NCI-H446 treated with DMSO at 0.1 percent for 48 hours (cell line): ENCODE measurements at regions not wholly inside any gene's neighbourhood (a gene's known extent, or its start where the extent isn't known, plus 50 kb on each side); places are given as distances from the start of the nearest gene placed in this dataset.

ENCODE experiments used
- DNase-seq: peaks from one replicate; lab custom pipeline; 2025; lab: John Stamatoyannopoulos, UW

DNA sequence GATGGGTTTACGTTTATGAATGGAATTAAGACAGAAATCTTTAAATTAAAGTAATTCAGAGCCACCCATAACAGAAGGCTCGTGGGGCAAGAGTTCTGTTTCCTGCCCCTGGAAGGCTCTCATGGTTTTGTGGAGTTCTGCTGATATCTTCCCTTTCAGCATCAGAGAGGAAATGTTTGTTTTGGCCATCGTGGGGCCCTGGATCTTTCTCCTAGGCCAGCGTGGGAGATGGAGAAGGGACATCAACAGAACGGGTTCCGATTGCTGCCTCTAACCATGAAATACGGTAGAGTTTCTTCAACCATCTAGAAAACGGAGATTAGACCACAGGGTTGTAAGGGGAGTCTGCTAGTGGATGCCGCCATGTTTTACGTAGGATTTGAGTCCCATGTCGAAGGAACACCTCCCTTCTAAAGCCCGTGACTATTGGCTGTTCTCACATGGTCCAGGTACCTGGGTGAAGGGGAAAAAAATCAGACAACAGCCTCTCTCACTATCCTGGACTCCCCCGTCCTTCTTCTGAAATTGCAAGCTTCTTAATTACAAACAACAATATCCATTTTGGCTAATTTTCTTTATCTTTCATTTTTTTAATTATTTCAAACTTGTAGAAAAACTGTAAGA, 169.1 kb upstream of the CELF2 start:
- DNase-seq: no peak

GRCh38 chr10:10849306-10849705, 168.4 kb upstream of the CELF2 start:
- DNase-seq: no peak

- no peak for DNase-seq
Measured at GRCh38 chr10:10850214-10850613, 167.5 kb upstream of the CELF2 start.

- DNase-seq: no peak
Measured at GRCh38 chr10:10852464-10852863, 165.2 kb upstream of the CELF2 start.

DNA sequence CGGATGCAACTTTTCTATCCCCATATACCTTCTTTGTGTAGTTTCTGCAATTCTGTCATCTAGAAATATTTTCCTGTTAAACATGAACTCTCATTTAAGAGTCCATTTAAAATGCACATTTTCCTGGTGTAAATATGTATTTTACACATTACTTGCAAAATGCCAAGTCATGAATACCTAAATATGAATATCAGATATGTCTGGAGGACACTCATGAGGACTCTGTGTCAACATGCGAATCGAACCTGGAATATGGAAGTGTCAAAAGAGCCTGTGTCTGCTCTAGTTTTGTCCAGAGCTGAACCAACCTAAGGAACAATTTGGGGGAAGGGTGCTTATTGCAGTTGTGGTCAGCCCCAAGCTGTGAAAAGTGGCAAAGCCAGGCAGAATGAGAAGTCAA, 163.7 kb upstream of the CELF2 start:
- no peak for DNase-seq

DNA sequence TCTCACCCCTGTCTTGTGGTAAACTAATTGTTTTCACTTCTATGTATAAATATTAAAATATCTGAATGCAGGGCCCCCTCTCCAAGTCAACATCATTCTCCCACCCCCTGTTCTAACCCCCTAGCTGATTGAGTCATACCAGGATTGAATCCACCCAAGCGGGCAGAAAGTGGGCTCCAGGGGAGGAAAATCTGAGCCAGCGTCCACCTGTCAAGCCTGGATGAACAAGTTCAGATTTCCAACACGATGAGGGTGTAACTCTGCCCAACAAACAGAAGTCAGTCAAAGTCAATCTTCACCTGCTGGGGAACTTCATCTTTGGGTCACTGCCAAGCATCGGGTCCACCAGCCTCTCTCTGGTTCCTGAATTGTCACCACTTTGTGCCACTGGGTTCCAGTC, 162.9 kb upstream of the CELF2 start:
- DNase-seq: no peak

GRCh38 chr10:10855151-10855581, 162.5 kb upstream of the CELF2 start:
- no peak for DNase-seq

DNA sequence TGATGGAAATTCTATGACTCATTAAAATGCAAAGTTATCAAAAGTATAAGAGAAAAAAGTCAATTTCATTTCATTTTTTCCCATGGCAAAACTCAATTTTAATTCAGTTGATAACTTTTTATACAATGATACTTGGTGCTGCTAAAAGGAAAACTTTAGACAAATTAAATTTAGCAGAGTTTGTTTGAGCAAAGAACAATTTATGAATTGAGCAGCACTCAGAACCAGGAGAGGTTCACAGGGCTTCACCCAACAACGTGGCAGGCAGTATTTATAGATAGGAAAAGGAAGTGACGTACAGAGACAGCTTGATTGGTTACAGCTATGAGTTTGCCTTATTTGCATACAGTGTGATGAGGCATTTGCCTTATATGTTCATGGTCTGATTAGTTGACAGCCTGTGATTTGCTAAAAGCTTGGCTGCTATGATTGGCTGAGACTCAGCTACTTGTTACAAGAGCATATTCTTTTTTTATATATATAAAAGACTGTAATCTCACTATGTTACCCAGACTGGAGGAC, 157.2 kb upstream of the CELF2 start:
- no peak for DNase-seq

DNA sequence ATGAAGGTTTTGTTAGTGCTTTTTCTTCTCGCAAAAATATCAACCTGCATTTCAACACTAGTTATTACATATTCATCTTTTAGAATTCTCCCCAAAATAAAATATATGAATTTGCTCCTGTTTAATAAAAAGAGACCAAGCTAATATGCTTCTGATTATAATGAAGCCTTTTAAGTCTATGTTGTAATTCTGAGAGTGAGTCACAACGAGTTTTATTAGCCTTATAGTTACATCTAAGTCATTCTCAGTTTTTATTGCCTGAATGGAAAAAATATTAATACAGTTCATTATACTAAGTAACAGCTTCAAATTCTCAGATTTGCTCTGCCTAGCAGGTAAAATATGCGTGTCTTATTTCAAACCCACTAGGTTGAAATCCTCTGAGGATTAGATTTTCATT, 152.4 kb upstream of the CELF2 start:
- no peak for DNase-seq

DNA sequence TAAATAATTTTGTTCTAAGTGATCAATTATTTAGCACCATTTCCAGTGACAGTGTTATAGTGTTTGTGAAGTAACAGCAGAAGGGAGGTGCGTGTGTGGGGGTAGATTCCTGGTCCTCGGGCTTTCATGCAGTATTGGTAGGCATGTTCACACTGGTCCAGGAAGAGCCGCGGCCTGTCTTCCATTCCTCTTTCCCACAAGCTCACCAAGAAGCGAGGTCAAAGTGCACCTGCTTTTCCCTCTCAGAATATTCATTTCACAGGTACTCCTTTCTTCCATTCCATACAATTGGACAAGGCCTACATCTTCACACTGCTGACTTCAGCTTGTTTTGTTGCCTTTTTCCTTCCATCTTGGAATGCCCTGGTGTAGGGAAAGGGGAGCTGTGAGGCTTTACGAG, 151.8 kb upstream of the CELF2 start:
- DNase-seq: no peak

GRCh38 chr10:10869592-10869991, 148.1 kb upstream of the CELF2 start:
- DNase-seq: no peak

GRCh38 chr10:10870523-10871241, 147.0 kb upstream of the CELF2 start:
- no peak for DNase-seq

DNA sequence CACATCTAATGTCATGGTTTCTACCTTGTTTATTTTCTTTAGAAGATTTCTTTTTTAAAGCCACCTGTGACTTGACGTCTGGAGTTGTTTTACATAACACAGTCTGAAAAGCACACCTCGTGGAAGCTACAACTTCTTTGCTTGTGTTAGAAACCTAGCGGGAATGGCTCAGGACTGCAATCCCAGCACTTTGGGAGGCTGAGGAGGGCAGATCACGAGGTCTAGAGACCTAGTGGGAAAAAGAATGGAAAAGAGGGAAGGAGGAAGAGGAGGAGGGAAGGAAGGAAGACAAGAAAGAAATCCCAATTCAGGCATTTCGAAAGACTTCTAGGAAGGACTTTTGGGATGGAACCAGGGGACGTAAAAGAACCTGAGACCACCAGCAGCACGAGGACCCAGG, 146.3 kb upstream of the CELF2 start:
- no peak for DNase-seq

- no peak for DNase-seq
Measured at GRCh38 chr10:10872035-10872673, 145.5 kb upstream of the CELF2 start.

GRCh38 chr10:10872764-10873163, 144.9 kb upstream of the CELF2 start:
- no peak for DNase-seq

DNA sequence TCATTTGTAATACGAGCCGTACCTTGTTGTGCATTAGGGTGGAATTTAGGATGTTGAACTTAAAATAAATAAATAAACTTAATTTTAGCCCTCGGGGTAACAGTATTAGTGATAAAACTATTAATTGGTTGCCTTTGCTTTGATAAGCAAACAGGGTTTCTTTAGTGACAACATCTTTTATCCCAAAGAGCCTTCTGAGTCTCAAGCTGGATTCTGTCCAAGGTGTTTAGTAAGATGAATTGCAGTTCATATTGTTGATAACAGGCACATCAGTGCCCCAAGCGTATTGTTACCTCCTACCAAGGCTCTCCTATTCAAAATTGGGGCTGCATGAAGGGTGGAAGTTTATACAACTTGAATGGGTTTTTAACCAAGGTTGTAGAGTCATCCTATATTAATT, 144.4 kb upstream of the CELF2 start:
- no peak for DNase-seq

GRCh38 chr10:10873915-10874314, 143.8 kb upstream of the CELF2 start:
- no peak for DNase-seq

- no peak for DNase-seq
Measured at GRCh38 chr10:10878963-10879362, 138.7 kb upstream of the CELF2 start.

DNA sequence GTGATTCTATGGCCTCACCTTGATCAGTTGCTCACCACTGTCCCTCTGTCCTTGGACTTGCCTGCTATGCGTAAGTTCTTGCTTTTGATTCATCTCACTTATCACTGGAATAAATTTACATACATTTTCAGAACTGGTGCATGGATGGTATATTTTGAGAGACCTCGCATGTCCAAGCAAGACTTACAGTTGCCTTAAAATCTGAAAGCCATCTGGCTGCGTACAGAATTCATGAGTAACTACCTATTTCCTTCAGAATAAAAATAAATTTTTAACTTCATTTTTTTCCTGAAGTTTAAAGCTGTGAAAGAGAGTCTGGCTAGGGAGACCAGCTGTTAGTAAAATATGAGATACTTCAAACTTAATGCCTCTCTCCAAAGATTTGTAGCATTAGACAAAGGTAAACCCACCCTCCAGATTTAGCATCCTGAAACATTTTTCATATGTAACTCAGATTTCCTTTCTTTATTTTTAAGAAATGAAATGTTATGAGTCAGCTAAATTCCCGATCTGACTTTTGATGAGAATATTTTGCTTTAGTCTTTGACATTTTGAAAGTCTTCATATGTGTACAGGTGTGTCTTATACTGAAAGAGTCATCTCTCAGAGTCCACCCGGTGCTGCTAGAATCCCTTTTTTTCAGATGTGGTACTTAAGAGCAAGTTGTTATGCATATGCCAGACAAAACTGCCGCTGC, 136.4 kb upstream of the CELF2 start:
- no peak for DNase-seq

DNA sequence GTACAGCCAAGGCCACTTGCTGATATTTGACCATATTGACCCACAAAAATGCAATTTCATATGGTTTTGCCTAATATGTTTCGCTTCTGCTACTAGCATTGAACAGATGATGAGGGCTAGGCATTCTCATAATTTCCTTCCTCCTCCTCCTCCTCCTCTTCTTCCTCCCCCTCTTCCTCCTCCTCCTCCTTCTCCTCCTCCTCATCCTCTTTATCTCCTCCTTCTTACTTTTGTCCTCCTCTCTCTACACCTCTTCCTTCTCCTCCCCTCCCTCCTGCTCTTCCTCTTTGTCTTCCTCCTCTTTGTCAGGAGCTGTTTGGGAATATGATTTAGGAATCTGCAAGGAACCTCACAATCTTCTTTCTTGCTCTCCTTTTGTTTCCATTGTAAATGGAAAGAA, 133.9 kb upstream of the CELF2 start:
- DNase-seq: no peak

DNA sequence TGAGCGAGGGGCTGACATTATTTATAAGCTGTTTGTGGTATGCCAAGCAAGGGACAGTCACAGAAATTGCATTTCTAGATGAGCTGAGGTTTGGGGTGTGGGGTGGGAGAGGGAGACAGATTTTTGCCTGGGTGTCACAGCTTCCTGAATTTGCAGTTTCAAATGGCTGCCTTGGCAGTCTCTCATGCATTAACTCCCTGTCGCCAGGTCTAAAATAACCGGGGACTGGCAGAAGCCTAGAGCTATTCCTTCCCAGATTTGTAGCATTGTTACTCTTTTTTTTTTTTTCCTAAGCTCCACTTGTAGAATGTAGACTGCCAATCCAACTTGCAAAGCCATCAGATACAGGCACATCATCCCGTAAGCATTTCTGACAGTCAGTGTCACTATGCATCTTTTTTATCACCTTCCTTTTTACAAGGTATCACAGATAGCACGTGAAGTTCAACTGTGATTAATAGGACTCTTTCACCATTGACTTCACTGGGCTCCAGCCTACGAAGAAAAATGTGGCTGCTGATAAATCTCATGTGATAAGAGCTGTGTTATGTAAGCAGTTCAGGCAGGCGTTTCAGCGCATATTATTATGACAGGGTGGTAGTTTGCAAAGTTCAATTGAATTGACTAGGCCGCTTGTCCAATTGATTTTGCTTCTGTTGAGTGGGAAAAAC, 130.7 kb upstream of the CELF2 start:
- no peak for DNase-seq
